ENCODE measurements at regions not wholly inside any gene's neighbourhood (a gene's known extent, or its start where the extent isn't known, plus 50 kb on each side); places are given as distances from the start of the nearest gene placed in this dataset.
"Not testable (repeated sequence)": the region's sequence is repeated elsewhere in the genome, so short reads cannot be mapped to it uniquely, and the experiment has no call there.

GRCh38 chrX:115912372-115912897, 258.1 kb upstream of the AGTR2 start (continued):
- TF ChIP-seq TSHZ2 (CRISPR knock-in tag; IDR thresholded peaks at IDR 0.05) (no peak), OSR1 (CRISPR knock-in tag; IDR thresholded peaks at IDR 0.05) (no peak)

GRCh38 chrX:115913575-115913974, 257.0 kb upstream of the AGTR2 start:
- ATAC-seq = no peak
- TF ChIP-seq PATZ1 (CRISPR knock-in tag; IDR thresholded peaks at IDR 0.05; ENCODE audit: borderline replicate concordance) (no peak), ARNTL (CRISPR knock-in tag; IDR thresholded peaks at IDR 0.05; ENCODE audit: borderline replicate concordance, low read depth) (no peak), ZNF70 (CRISPR knock-in tag; IDR thresholded peaks at IDR 0.05) (no peak), ISL1 (CRISPR knock-in tag; IDR thresholded peaks at IDR 0.05) (no peak), TOX (CRISPR knock-in tag; IDR thresholded peaks at IDR 0.05; ENCODE audit: borderline replicate concordance) (no peak), ZNF565 (CRISPR knock-in tag; conservative IDR thresholded peaks at IDR 0.05; ENCODE audit: low read depth) (no peak), ZFP30 (CRISPR knock-in tag; IDR thresholded peaks at IDR 0.05) (no peak), CSRNP3 (CRISPR knock-in tag; IDR thresholded peaks at IDR 0.05) (no peak), ESRRG (CRISPR knock-in tag; IDR thresholded peaks at IDR 0.05) (no peak), CSDC2 (CRISPR knock-in tag; IDR thresholded peaks at IDR 0.05) (no peak), TSHZ2 (CRISPR knock-in tag; IDR thresholded peaks at IDR 0.05) (no peak), ZNF8 (CRISPR knock-in tag; IDR thresholded peaks at IDR 0.05) (no peak), RARB (CRISPR knock-in tag; IDR thresholded peaks at IDR 0.05) (no peak), PPARA (CRISPR knock-in tag; IDR thresholded peaks at IDR 0.05; ENCODE audit: borderline replicate concordance) (no peak), ZC3H10 (CRISPR knock-in tag; IDR thresholded peaks at IDR 0.05) (no peak), ZFP3 (CRISPR knock-in tag; IDR thresholded peaks at IDR 0.05) (no peak)

- ATAC-seq = not testable (repeated sequence)
Observed at GRCh38 chrX:115915625-115916024, 254.9 kb upstream of the AGTR2 start.

GRCh38 chrX:115929480-115929879, 241.1 kb upstream of the AGTR2 start:
- no peak for ATAC-seq

More at GRCh38 chrX:115929480-115929879, 241.1 kb upstream of the AGTR2 start:
- TF ChIP-seq CREB5 (CRISPR knock-in tag; IDR thresholded peaks at IDR 0.05; ENCODE audit: low read depth) (no peak), CSDC2 (CRISPR knock-in tag; IDR thresholded peaks at IDR 0.05) (no peak), RARB (CRISPR knock-in tag; IDR thresholded peaks at IDR 0.05) (no peak), TSHZ2 (CRISPR knock-in tag; IDR thresholded peaks at IDR 0.05) (no peak)
